NCI-H69 (cell line): ENCODE measurements at regions not wholly inside any gene's neighbourhood (a gene's known extent, or its start where the extent isn't known, plus 50 kb on each side); places are given as distances from the start of the nearest gene placed in this dataset.

Experiments used
- DNase-seq: peaks from one replicate; lab custom pipeline; 2025; lab: John Stamatoyannopoulos, UW

DNA sequence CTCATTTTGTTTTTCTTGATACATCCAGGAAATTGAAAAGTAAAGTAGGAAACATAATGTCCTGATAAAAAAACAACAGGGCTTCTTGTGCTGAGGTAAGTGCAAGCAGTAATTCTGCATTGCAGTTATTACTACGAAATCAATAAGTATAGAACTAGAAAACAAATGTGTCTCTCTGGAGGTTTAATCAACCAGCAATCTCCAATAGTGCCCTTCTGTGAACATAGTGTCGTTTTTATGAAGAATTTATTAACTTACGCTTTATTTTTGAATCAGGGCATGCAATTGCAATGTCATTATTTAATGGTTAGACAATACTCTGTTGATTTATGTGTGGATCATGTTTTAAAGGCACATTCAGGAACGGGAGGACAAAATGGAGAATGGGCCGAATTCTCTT lies 494.1 kb upstream of the NOVA1 start:
- DNase-seq: no peak

DNA sequence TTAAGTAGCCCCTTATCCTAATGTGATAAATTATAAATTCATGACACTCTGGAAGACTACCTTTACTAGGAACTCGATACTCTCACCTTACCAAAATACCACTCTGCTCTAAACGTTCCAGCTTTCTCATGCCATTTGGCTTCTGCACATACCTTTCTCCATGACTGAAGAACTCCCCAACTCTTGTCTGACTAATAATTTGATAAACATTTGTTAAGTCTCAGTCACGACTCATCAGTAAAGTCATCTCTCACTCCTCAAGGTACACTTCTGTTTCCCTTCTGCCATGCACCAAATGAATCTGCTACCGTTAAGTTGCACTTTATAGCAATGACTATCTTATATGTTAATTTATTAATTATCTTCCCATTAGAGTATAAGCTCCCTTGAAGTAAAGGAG lies 498.3 kb upstream of the NOVA1 start:
- DNase-seq: no peak

DNA sequence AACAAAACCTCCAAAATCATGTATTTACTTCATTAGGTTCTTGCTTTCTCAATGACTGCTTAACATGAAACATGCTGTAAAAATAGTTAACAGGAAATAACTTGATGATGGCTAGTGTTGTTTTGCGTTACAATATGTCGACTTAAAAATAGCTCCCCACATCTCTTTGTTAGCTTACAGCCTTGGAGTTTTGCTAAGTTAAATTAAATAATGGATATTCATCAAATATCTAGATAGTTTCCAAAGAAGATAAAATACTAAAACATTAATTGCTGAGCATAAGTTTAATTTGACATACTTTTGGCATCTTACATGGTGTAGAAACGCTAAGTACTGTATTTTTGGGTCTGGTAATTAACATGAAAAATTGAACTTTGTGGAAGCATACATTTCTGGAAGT lies 500.6 kb upstream of the NOVA1 start:
- DNase-seq: no peak

DNA sequence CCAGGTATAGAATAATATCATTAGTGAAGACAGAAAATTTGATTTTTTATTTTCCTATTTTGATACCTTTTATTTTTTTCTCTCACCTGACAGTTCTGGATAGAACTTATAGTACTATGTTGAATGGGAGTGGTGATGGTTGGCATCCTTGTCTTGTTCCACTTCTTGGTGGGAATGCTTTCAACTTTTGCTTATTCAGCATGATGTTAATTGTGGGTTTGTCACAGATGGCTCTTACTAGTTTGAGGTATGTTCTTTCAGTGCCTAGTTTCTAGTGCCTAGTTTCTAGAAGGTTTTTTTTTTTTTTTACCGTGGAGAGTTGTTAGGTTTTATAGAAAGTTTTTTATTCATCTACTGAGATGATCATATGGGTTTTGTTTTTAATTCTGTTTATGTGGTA lies 516.3 kb upstream of the NOVA1 start:
- DNase-seq: no peak

DNA sequence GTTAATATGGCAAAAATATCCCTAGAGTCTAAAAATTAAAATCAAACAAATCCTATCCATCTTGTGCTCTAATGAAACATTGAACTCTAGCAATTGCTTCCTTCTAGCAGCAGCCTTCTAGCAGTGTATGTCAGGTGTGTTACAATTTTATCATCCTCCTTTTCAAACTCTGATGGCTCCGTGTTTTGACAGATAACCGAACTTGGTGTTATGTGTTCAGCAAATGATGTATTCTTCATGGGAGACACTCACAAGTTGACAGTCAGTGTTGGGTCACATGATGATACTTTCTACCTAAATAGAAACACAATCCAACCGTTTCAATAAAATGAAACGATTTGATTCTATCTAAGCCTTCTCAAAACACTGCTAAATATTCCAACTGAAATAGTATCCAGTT lies 525.3 kb upstream of the NOVA1 start:
- no peak for DNase-seq

DNA sequence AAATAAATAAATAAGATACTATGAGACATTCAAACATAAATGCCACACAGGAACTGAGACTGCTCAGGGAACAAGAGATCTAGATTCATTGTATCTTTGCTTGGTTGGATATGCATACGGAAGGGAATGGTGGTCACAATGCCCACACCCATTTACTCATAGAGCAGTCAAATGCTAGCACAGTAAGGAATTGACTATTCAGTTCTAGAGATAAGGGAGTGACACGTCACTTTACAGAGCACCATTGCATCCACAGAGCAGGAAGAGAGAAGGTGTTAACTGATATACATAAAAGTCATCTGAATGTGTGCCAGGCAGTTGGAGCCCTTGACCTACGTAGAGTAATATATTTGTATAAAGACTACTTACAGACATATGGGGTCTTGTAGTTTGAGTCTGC lies 530.0 kb upstream of the NOVA1 start:
- DNase-seq: no peak

DNA sequence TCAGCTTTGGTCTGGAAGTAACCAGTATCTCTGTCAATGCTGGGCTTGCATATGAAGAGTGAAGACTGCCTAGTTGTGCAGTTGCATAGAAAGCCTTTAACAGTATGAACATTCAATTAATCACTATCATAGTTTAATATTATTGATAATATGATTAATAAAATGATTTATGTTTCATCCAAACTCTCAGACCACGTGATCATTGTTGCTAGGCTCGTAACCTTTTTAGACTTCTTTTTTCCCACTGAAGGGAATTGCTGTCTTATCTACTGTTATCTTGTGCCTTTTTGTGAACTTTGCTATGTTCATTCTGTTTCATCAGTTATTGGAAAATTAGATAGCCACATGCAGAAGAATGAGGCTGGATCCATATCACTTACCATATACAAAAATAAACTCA lies 536.4 kb upstream of the NOVA1 start:
- no peak for DNase-seq

DNA sequence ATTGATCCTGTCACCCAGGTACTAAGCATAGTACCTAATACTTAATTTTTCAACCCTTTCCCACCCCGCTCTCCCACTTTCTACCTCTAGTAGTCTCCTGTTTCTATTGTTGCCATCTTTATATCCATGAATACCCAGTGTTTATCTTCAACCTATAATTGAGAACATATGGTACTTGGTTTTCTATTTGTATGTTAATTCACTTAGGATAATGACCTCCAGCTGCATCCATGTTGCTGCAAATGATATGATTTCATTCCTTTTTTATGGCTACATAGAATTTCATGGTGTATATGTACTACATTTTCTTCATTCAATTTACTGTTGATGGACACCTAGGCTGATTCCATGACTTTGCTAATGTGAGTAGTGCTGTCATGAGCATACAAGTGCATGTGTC lies 547.3 kb upstream of the NOVA1 start:
- peak; percentile 60 for DNase-seq

DNA sequence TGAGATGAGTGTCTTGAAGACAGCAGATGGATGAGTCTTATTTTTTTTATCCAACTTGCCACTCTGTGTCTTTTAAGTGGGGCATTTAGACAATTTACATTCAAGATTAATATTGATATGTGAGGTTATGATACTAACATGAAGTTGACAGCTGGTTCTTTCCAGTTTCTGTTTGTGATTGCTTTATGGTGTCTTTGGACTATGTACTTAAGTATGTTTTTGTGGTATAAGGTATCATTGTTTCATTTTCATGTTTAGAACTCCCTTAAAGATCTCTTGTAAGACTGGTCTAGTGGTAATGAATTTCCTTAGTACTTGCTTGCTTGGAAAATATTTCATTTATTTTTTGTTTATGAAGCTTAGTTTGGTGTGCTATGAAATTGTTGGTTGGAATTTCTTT lies 550.3 kb upstream of the NOVA1 start:
- no peak for DNase-seq

DNA sequence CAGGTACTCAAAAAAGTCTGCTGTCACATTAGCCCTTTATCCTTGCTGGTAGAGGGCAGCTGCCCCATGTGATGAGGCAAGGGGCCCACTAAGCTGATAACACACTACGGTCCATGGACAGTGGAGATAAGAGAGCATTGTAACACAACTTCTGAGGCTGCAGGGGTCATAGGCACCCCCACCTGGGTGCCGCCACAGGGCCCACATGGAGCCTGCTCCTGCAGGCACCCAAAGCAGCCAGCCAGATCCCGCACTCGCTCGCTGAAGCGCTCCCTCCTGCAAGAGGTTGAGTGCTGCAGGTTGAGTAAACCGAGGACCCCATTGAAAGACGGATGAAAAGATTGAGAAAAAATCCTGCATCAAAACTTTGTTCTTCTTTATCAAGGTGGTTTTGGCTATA lies 566.3 kb upstream of the NOVA1 start:
- DNase-seq: no peak

DNA sequence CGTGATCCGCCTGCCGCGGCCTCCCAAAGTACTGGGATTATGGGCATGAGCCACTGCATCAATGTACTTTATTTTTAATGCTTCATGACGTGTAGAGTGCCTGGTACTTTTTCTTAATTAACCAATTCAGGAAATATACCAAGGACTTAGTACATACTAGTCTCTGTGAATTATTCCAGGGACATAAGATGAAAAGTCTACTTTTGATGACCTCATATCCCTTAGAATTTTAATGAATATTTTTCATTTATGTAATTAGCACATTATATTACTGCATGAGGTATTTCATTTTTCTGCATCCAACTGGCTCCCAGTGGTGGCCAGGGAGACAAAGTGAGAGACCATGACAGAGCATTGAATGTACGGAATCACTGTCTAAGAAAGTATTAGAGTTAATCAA lies 577.7 kb upstream of the NOVA1 start:
- DNase-seq: no peak

DNA sequence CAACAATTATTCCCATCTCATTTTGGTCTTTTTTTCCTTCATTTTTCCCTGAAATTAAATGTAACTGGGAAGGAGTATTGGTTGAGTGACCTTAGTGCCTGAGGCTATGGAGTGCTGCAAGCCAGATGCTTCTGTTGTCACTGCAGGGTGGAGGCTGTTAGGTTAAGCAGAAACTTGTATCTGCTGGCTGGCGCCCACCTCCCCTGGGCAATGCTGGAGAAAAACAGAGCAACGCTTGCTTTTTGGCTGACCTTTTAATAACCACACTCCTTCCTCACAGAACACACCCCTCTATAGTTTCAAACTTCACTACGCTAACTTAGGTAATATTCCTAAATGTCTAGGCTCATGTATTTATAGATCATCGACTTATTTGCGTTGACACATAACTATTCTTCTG lies 583.5 kb upstream of the NOVA1 start:
- DNase-seq: peak; percentile 88

DNA sequence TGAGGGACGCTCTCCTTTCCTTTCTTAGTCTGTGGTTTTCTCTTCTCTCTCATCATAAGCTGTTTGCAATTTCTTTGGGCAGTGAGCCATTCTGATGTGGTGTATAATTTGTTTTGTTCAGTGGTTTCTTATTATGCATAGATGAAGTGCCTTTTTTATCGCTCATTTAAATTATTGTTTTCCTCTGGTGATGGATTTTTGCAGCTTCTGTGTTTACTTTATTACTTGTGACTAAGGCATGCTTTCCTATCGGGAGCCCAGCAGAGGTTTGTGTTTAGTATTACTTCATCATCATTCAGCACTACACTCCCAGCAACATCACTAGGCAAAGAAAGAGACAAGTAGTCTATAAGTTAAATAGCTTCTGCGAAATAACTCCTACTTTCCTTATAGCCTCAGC lies 586.6 kb upstream of the NOVA1 start:
- DNase-seq: peak; percentile 74

DNA sequence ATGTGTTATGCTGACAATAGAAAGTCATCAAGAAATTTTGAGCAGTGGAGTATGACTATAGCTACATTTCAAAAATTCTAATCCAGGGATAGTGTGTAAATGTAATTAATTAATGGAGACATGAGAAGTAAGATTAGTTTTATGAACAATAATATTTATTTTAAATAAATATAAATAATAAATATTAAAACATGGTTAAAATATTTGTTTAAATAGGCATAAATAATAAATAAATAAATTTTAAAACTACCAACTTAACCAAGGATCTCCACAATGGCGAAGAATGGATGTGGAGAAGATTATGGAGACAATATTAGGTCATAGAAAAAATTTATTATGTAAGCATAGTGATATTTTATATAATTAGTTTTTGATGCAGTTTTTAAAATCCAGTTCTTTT lies 588.2 kb upstream of the NOVA1 start:
- no peak for DNase-seq

DNA sequence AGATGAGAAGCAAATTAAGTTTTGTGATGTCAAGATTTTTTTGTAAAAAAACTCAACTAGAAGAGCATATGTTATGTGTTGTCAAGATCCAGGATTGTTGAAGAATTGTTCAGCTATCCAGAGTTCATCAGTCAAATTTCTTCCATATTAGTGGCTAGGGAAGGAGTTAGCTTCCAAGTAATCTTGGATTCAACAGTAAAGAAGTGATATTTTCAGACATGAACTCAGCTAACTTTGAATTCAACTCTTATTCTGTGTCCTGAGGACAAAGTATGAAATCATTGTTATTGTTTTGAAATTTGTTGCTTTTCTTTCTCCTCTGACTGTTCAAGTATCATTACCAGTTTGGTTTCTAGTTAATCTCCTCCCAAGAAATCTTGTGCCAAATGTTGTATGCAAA lies 589.3 kb upstream of the NOVA1 start:
- no peak for DNase-seq

DNA sequence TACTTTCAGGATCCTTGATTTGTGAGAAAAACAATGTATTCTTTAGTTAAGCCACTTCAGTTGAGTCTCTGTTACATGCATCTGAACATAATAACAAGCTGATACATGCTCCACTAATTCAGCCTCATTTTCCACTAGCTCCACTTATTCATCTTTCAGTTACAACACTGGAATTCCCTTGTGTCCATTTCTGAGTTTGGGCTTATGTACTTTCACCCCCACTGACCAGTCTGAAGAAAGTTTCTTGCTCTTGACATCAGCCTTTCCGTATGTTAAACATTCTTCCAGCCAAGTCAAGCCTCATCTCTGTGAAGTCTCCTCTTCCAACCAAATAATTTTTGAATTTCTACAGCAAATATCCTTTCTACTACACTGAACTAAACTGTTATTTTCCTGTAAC lies 592.5 kb upstream of the NOVA1 start:
- no peak for DNase-seq

DNA sequence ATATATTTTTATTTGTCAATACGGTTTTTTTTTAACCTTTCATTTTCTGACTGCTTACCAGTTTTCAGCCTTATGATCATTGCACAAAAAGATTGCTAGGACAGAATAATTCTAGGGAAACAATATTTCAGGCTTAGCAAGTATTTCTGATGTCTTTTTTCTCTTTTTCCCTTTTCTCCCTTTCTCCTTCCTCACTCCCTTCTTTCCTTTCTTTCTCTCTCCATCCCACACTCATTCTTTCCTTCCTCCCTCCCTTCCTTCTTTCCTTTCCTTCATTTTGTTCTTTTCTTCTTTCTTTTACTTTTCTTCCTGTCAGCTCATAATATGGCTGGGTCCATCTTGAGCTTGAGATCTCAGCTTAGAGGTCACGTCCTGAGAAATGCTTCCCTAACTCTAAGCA lies 601.4 kb upstream of the NOVA1 start:
- no peak for DNase-seq

DNA sequence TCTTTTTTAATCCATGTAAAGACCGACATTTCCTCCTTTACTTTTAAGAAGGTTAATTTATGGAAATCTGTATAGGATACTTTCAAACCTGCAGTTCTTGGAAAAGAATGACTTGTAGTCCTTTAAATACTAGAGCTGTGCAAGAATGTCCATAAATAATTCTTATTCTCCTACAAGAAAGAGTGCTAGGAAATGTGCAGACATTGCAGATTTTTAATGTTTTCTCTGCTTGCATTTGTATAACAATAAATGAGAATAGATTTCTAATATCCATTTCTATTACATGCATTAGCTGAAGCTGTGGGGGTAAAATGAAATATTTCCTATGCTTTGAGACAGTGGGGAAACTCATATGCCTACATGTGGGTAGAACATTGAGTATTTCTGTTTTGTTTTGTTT lies 607.2 kb upstream of the NOVA1 start:
- DNase-seq: no peak

DNA sequence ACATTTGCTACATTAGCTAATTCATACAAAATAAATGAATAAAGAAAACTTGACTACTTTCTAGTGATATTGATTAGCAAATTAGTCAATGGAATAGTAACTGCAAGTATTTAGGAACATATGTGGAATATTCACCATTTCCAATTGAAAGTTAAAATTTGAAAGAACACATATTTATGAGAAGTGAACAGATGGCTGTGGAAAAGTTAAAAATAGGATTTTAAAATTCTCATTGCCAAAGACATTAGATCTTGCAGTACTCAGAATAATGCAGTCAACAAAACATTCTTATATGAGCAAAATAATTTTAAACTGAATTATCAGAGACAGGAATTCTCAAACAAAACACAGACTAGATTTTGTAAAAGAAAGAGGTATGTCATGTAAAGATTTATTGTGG lies 613.9 kb upstream of the NOVA1 start:
- DNase-seq: no peak

DNA sequence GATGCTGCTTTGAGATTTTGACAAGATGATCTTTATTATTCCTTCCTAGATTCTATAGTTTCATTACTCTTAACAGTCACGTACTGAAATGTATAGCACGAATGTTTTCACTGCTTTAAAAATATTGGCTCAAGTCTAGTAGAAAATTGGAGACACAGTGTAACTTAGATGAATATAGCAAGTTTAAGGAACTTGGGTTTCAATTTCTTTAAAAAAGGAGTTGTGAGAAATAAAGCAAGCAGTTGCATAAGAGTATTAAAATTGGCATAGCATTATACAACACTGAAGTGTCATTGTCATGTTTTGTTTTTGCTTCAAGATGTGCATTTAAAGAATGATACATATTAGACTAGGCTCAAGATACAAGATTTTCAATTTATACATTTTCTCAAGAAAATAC lies 624.8 kb upstream of the NOVA1 start:
- DNase-seq: no peak

DNA sequence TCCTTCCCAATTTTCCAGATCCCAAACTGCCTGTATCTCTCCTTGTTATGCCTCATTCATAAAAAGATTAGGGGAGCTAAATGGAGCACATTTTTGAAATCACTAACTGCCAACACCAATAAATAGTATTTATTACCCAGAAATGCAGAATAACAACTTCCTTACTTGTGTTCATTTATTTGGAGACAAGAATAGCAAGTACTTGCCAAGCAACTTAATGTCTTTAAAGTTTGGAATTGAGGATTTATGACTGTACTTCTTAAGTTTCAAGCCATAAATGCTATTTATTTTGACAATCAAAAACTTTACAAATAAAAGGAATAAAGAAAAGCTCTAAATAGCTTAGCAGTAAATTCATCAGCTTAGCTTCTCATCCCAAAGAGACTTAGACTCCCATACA lies 626.1 kb upstream of the NOVA1 start:
- DNase-seq: no peak

DNA sequence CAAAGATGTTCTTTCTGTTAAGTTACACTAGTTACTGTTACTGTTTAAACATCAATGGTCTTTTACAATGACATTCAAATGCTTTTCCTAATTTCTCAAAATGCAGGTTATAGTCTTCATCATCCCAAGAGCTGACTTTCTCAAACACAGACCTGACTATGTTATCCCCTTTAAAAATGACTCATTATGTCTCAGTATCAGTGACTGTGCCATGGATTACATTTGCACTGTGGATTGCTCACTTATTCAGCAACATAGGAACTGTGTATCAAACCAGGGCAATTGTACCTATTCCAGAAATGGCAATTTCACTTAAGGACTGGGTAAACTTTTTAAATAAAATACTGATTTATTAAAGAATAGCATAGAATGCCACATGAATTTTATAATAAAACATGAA lies 630.2 kb upstream of the NOVA1 start:
- no peak for DNase-seq

DNA sequence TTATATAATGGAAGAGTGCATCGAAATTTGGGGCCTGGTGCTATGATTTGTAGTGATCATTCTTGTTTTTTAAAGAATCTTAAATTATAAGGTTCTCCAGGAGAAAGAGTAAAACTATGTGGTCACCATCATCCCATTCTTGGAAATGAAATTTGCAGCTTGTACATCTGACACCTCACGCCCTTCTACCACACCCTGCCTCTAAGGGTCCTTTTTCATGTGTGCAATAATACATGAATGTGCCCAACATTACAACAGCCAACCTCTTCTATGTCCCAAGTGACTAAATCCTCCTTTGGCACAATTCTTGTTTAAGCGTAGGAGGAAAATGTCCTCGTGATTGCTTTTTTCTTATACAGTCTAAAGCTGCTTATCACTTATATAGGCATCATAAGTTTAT lies 636.5 kb upstream of the NOVA1 start:
- DNase-seq: no peak

DNA sequence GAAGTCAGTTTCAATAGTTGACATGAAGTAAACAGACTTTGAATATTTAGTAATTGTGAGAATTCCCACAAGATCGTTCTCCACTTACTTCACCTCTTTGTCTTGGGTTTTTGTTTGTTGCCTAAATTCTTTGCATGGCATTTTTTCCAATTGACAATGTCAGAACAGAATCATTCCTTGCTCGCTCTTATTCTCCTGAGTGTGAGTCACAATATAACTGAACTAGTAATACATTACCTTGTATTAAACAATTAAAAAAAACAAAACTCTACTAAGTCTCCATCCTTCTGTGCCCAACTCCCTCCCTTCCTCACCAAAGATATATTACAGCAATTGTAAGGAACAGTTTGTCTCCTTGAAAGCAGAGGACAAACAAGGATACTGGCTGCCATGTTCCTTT lies 638.8 kb upstream of the NOVA1 start:
- no peak for DNase-seq

DNA sequence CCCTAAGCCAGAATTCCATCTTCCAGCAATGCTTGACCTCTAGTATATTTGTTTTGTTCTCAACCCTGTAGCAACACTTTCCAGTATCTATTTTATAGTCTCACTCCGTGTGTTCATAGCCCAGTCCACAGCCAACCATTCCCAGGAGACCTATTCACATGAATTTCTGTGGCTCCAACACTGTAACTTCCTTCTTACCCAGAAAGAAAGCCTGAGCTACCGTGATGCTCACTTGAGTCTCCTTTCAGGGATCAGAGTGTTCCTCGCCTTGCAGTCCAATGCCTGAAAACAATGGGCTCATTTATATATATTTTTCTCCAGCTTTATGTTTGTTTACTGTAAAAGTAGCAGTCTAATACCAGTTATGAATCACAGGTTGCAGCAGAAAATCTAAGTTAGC lies 645.0 kb upstream of the NOVA1 start:
- DNase-seq: no peak

DNA sequence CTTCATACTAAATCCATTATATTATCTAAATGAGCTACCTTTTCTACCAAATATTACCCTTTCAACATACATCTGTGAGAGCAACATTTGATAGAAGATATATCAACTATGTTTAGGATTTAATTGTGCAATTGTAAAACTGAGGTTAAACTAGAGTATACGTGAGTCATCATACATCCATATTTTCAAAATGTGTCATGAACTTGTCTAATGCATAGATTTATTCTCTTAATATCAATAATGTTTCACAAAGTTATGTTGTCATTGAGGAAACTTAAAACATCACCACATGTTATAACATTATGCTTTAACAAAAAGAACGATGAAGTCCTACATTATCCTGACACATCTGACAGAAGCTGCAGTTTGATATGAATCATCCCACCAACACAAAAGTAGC lies 645.5 kb upstream of the NOVA1 start:
- DNase-seq: no peak
